Stimulated activated CD8-positive, alpha-beta memory T cell treated with anti-CD3 and anti-CD28 coated beads, Interleukin-7, amount 100 ng/mL, for 48 hours (primary cell): ENCODE measurements at regions not wholly inside any gene's neighbourhood (a gene's known extent, or its start where the extent isn't known, plus 50 kb on each side); places are given as distances from the start of the nearest gene placed in this dataset.

Source experiments
- DNase-seq, 2 donors: peaks; one replicate each; pipeline ENCODE4 v3.0.0-alpha.2; 2020; ENCODE audit warnings: low read depth in 1 of 2; ENCODE audit errors: extremely low read depth in 1 of 2

DNA sequence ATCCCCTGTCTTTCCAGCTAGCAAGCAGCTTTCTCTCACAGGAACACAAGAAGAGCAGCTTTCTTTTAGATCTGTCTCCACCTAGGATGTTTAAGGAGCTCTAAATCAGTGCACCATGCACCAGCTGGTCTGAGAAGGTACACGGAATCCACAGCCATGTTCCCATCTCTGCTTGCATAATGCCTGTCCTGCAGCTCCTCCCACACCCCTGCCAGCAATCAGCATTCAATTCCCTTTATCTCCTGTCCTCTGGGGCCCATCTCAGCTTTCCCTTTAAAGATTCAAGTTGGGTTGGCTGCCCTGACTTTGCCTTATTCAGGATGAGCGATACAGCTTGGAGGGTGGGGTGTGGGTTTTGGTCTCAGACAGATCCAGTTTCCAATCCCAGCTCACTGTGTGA is 826.3 kb downstream of the BCL11B start:
- no peak for DNase-seq

DNA sequence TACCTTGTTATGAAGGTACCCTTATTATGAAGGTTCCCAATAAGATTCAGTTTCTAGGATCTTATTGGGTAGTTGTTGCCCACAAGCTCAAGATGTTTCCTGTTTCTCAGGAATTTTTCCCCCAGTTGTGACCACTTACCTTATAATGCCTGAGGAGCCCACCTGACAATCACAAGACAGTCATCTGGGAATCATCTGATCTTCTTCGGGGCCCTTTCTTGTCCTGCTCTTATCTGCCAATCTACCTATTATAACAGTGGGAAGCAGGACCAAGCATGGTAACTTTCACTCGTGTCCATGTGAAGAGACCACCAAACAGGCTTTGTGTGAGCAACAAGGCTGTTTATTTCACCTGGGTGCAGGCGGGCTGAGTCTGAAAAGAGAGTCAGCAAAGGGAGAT is 825.5 kb downstream of the BCL11B start:
- no peak for DNase-seq

DNA sequence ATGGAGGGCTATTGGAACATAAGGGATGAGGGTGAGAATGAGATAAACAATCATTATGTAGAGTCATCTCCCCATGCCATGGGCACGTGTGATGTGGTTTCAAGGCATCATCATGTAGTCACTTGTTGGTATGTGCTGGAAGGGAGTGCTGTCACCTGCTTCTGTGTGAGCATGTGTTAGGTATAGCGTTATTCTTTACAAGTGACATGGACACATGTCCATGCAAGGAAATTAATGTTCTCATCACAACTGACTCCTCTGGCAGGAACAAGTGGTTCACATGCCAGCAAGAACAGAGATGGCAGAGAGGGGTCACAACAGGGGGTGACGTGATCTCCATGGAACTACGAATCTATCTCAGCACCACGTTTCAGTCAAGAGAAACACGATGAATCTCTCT is 815.8 kb downstream of the BCL11B start:
- no peak for DNase-seq

DNA sequence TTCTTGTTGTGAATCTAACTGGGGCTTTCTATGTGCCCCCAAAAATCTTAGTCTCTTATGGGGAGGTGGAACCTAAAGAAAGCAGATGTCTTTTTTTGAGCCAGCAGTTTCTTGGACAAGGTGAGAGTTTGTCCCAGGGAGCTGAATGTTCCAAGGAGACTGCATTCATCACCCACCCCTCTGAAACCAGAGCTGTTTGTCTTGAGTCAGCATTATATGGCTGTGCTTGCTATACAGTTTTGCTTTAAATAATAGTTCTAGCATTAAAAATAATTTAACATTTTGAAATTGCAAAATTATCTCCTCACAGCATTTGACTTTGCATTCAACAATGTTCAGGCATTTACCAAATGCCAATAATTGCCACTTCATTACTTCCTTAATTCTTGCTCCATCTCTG is 813.3 kb downstream of the BCL11B start:
- DNase-seq, result no peak

DNA sequence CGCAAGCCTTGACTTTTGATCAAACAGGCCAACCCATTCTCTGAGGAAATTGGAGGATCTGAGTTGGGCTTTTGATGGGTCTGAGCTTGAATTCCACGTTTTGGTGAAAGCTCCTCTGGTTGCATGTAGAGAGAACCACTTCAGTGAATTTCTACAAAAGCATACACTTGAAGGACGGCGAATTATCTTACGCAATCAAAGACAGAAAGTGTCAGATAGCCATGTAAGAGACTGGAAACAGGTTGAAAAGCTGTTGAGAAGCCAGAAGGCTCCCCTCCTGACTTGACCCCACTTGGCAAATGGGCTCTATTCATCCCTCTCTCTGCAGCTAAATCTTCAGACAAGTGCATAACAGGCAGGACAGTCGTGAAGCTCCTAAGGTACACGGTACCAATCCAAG is 809.1 kb downstream of the BCL11B start:
- no peak for DNase-seq

DNA sequence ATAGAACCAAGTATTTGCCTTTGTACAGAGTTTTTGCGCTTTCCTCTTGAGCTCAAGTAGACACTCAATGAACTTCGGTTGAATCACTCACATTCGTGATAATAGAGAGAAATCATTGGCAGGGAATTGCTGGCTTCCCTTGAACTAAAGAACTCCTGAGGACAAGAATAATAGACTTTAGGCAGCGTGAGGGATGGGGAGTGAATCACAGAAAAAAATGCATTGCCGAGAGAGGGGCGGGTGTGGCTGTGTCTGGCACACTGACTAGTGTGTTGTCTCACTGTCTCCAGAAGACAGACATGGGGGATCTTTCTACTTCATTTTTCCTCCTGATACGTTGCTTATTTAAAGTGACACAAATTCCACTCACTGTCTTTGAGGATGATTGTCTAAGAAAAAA is 805.2 kb downstream of the BCL11B start:
- DNase-seq, result no peak

DNA sequence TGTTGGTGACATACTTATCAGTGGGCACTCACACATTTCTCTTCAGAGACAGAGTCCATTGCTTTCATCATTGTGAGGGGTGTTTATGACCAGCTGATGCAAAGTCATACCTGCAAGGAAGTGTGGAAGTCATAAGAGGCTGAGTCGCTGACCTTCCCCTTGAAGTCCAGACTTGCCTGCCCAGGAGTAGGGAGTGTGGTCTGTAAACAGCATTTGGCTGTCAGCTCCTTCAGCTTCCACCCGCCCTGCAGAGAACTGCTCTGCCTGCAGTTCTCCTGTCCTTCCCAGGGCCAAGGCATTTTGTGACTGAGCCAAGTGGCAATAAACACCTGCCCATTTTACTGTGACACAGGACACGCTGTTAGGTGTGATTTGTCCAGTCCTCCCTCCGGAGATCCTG is 801.3 kb downstream of the BCL11B start:
- DNase-seq, result no peak

DNA sequence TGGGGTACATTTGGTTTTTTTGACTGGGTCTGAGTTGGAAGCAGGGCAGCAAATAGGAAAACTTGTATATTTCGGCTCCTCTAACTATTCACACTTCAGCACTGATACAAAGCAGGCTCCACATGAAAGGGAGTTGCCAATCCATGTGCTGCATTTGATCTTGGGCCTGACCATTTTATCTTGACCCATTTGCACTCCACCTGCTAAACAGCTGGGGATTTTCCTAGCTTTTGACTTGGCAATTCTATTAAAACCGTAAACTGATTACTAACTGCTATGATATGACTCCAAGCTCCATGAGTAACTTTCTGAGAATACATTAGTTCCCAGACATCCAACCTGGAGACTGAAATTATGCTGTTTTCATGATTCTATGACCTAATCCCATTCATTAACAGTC is 797.1 kb downstream of the BCL11B start:
- no peak for DNase-seq

DNA sequence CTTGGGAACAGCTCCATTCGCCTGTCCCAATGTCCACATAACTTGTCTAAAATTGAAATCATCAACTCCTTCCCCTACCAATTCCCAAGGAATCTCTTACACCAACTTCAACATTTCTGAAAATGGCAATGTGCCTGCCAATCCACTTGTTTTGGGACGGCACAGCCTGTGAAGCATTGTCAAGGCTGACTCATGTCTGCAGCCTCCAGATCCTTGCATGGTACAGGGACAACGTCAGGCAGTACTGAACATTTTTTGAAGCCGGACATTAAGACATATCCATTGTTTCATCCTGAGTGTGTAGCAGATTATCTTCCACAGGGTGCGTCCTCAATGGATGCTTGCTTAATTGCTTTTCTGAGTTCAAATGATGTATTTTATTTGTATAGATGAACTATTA is 794.1 kb downstream of the BCL11B start:
- no peak for DNase-seq

DNA sequence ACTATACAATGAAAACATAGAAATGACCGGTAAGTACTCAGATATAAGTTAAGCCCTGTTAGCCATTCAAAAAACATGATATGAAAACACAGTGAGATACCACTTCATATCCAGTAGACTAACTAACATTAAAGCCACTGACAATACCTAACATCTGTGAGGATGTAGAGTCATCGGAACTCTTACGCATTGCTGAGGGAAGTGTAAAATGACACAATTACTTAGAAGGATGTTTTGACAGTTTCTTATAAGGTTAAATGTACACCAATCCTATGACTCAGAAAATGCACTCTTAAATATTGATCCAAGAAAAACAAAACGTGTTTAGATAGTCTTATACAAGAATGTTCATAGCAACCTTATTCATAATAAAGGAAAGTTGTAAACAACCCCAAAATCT is 782.9 kb downstream of the BCL11B start:
- no peak for DNase-seq

DNA sequence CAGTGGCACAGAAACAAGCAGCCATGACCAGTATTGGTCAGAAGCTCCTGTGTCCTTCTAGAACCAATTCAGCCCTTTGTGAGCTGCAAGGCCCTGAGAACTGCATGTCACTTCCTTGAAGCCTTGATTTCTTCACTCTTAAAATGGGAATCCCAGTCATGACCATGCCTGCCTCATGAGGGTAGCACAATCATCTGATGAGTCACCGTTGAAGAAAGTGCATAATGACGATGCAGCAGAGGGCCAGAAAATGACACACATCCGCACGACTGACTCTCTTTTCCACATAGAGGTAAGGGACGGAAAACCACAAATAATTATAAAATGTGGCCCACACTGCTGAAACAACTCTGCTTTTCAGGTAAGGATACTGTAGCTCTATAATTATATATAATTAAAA is 777.4 kb downstream of the BCL11B start:
- peak in 1 of 2 donors; percentile 14 for DNase-seq

DNA sequence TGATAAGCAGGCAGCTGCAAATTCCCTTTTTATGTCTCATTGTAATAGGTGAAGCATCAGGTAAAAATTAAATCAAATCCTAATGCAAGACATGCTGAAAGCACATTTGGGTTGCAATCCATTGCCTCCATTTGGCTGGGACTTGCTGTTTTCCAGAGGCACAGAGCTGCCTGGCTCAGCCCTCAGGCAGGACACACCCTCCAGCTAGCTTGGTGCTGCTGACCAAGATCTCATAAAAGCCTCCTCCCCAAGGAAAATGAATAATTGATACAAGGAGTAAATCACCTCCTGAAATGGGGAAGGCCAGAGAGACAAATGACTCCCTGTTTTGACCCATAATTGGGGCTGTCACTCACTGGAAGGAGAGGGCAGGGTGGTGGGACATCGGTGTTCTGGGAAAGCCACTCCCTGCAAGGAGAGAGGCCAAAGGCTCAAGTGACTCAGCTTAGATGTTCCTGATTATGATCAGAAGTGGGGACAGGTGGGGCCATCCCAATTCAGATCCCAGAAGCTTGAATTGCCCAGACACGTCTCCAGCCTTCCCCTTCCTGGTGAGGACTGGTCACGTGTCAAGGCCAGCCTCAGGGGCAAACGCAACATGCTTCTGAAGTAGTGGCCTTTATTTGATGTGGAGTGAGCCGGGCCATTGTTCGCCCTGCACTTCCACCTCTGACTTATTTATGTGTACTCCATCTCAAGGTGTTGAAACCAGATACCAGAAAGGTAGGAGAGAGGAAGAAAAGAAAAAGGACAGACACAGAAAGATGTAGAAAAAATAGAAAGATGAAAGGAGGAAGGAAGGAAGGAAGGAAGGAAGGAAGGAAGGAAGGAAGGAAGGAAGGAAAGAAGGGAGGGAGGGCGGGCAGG is 773.7 kb downstream of the BCL11B start:
- no peak for DNase-seq

DNA sequence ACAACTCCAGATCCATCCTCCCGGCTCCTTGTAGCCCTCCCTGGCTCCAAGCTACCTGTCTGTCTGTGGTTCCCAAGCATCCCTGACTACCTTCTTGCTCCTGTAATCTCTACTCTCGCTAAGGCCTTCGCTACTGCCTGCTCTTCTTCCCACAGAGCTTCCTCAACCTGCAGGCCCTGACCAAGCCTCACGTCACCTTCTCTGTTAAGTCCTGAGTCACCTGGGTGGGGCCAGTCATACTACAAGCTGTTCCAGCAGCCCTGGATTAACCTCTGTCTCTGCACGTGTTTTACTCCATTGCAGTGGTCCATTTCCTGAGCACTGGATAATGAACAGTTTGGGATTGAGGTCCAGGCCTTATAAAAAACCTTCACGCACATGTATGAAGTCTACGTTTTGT is 770.7 kb downstream of the BCL11B start:
- no peak for DNase-seq

DNA sequence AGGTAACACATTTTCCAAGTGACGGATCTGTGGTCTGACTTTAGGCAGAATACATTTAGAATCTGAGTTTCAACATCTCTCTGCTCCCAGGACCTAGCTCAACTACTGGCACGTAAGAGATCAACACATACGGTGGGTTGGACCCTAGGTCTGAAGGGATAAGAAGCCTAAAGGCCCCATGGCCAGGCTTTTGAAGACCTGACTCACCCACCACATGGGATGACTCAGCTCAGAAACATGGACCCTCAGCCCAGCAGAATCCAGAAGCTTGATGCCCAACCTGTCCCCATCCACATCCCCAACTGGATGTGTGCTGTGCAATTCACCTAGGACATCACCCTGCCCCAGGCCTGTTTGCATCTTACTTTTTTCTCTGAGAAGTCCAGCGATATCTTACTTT is 770.2 kb downstream of the BCL11B start:
- no peak for DNase-seq

DNA sequence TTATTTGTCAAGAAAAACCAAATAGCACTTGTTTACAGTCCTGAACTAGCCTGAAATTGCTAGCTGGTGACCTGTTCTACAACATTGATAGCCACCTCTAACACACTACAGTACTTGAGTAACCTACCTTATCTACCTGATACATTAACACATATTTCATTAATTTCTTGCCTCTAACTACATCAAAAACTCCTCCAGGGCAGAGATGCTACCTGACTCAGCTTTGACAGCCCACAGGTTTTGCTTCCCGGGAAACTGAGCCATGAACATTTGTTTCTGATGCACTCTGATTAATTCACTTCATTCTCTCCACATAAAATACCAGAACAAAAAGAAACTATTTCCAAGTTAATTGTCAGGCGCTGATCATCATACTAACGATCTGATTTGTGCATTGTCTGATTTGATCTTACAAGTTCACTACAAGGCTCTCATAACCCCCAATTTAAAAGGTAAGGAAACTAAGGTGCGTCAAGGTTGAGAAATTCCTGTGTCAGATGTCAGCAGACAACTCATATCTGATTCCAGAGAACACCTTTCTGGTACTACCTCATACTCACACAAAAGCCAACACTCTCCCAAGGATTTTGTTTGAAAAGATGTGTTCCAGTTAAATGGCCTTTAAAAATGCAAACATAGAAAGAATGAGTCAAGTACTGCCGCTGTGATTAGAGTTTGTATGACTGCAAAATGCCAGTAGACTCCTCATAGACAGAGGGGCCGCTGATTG is 768.7 kb downstream of the BCL11B start:
- no peak for DNase-seq

DNA sequence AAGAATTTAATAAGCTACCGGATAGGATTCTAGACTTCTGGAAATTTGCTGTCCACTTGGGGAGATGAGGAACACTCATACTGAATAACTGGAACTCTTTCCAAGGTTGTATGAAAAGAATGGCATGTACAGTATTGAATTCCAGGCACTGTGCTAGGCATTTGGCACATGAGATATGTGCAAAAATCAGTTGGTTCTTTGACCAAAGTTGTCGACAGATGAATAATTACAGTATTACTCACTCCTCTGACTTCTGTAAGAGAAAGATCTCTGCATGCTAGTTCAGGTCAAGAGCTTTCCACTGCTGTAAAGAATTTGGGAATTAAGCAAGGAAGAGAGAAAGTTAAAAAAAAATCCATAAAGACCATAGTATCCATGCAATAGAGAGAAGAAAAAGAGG is 764.7 kb downstream of the BCL11B start:
- no peak for DNase-seq

DNA sequence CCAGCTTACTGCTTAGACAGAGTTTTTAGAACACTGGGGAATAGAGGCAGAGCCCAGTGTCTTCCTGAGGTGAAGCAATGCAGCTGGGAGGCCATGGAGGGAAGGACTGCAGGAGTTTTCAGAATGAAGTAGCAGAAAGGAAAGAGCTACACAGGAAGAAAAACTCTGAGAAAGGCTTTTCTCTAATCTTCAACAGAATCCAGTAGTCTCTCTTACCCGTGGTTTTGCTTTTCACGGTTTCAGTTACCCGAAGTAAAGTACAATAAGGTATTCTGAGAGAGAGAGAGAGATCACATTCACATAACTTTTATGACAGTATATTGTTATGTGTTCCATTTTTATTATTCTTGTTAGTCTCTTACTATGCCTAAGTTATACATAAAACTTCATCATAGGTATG is 761.6 kb downstream of the BCL11B start:
- no peak for DNase-seq

DNA sequence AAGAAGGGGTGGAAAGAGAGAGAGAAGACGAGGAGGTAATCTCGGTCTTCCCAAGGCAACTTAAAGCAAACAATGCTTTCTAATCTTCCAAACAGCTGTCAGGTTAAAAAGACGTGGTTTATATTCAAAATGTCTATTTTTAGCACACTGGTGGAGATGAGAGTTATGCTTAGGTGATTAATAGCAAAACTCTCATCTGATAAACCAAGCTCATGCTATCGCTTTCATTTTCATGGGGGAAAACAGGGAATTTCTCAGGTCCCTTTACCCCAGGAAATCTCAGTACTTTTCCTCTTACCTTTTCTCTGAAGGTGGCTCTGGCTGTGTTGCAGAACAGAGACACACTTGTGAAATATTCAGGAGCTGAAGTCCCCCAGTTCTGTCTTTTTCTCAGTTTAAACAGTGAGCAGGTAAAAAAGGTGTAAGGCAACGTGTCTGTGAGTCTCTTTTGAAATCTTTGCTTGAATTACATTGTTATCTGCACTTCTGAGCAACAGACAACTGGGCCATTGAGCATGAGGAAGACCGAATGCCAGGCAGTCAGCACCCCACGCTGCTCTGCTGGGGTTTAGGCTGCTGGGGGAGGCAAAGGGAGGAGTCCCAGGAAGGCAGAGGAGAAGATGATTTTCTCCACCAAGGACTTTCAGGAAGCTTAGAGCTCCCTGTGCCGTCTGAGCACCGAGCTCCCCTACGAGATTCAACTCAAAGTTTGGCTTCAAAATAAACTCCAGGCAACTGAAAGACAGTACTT is 759.3 kb downstream of the BCL11B start:
- no peak for DNase-seq

DNA sequence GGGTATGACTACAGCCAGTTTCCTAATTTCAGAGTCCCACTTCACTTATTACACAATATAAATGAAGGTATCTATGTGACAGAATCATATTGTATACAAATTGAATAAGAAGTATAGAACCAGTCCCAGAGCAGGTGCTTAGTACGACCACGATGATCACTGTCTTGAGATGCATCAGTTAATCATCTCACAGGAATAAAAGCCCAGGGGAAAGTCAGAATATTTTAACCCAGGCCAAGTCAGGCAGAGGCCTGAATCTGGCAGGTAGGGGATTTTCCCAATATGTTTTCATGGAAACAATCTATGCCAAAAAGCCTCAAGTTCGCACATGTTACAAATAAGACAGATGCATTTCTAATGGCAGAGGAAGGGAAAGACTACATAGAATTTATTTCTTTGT is 758.4 kb downstream of the BCL11B start:
- no peak for DNase-seq

DNA sequence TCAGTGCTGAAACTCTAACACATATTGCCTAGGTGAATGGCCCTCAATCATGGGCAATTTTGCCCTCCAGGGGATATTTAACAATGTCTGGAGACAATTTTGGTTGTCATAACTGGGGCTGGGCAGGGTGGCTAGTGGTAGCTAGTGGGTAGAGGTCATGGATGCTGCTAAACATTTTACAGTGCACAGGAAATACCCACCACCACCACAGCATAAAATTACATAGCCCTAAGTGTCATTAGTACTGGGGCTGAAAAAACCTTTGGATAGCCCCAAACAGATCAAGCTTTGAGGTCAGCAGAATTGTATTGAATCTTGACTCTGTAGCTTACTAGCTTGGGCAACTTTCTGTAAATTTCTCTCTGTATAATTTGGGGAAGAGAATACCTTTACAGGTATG is 758.0 kb downstream of the BCL11B start:
- DNase-seq, result no peak

DNA sequence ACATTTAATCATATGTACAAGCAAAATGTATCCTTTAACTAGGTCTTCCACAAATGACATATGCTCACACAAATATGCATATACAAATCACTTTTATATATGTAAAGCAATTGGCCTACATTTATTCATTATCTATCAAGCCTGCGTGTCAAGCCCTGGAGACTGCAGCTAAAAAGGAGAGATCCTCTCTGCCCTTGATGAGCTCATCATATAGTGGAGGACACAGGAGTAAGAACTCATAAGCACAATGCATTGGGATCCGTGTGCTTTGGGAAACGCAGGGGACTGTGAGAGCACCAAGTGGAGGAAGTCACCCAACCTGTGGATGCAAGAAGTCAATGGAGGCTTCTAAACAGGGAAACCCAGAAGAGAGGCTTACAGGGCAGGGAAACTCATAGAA is 735.7 kb downstream of the BCL11B start:
- no peak for DNase-seq

DNA sequence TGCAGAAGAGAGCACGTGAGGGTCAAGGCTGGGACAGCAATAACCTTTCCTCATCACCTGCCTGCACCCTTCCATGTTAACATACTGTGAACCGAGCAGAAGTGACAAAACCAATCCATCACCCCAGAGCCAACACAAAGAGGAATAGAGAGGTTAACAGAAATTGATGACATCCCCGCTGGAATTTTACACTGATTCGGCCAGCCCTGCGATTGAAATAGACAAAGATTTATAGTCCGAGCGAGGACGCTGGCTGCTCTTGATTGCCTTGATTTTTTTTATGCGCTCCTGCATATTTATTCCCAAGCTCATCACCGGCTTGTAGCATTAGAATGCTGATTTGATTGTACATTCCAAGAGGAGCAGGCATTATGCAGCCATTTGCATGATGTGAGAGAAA is 729.7 kb downstream of the BCL11B start:
- DNase-seq, result no peak
